WTC11 (cell line): ENCODE measurements at regions not wholly inside any gene's neighbourhood (a gene's known extent, or its start where the extent isn't known, plus 50 kb on each side); places are given as distances from the start of the nearest gene placed in this dataset.

ENCODE experiments used
- ATAC-seq: fragments of 200-7000 bp; cut with Tn5 transposase; 2 replicates; pipeline ENCODE4 v1.10.0; 2021; ENCODE audit warnings: mild to moderate bottlenecking, moderate library complexity
- CTCF ChIA-PET: fragments of 300-600 bp; sonication (Branson Sonifier 250); formaldehyde crosslinking; loops from one replicate; lab custom pipeline; 2021; ENCODE audit warnings: antibody characterized with exemption; lab: Charles Lee
- POLR2A ChIA-PET: fragments of 350-600 bp; sonication (Branson Sonifier 250); formaldehyde crosslinking; loops from one replicate; lab custom pipeline; 2021; ENCODE audit warnings: antibody characterized with exemption; lab: Charles Lee
- DNase-seq: peaks from one replicate; pipeline ENCODE4 v3.0.0; 2021; ENCODE audit warnings: low spot score
- H3K27ac Mint-ChIP-seq: 2 replicates; pipeline ENCODE4 v1.8.0; 2021; ENCODE audit warnings: mixed read lengths
- H3K27me3 Mint-ChIP-seq: 2 replicates; pipeline ENCODE4 v1.8.0; 2021; ENCODE audit warnings: low read depth, mild to moderate bottlenecking, moderate library complexity, mixed read lengths
- H3K36me3 Mint-ChIP-seq: 2 replicates; pipeline ENCODE4 v1.8.0; 2021; ENCODE audit warnings: mixed read lengths
- H3K4me1 Mint-ChIP-seq: 2 replicates; pipeline ENCODE4 v1.8.0; 2022; ENCODE audit warnings: mixed read lengths
- H3K4me3 Mint-ChIP-seq: 2 replicates; pipeline ENCODE4 v1.8.0; 2021; ENCODE audit warnings: mild to moderate bottlenecking, moderate library complexity, mixed read lengths
- H3K9me3 Mint-ChIP-seq: 2 replicates; pipeline ENCODE4 v1.8.0; 2021; ENCODE audit warnings: mixed read lengths
- AFF4 ChIP-seq: sonication (generic); formaldehyde crosslinking; IDR thresholded peaks from 2 replicates; pipeline ENCODE4 v1.8.1; 2023; ENCODE audit warnings: mild to moderate bottlenecking, missing genetic modification reagents, borderline replicate concordance
- E2F5 ChIP-seq: sonication (generic); formaldehyde crosslinking; IDR thresholded peaks from 2 replicates; pipeline ENCODE4 v1.8.1; 2022; ENCODE audit warnings: mild to moderate bottlenecking, moderate library complexity, missing genetic modification reagents
- FOXJ3 ChIP-seq: sonication (generic); formaldehyde crosslinking; IDR thresholded peaks from 2 replicates; pipeline ENCODE4 v1.9.0; 2021; ENCODE audit warnings: missing genetic modification reagents, mild to moderate bottlenecking, borderline replicate concordance
- FOXK1 ChIP-seq: sonication (generic); formaldehyde crosslinking; IDR thresholded peaks from 2 replicates; pipeline ENCODE4 v1.8.0; 2022; ENCODE audit warnings: mild to moderate bottlenecking, moderate library complexity, missing genetic modification reagents
- GTF2I ChIP-seq: fragments of 250-450 bp; sonication (Bioruptor Pico); conservative IDR thresholded peaks from 2 replicates; pipeline ENCODE4 v1.4.0; 2021; ENCODE audit warnings: mild to moderate bottlenecking
- HMGA2 ChIP-seq: fragments of 250-450 bp; sonication (Bioruptor Pico); IDR thresholded peaks from 2 replicates; pipeline ENCODE4 v1.4.0; 2021; ENCODE audit warnings: mild to moderate bottlenecking, moderate library complexity
- IRF2 ChIP-seq: sonication (generic); formaldehyde crosslinking; IDR thresholded peaks from 2 replicates; pipeline ENCODE4 v1.8.0; 2022; ENCODE audit warnings: low read depth, missing genetic modification reagents, borderline replicate concordance
- KAT7 ChIP-seq: sonication (generic); formaldehyde crosslinking; IDR thresholded peaks from 2 replicates; pipeline ENCODE4 v1.8.1; 2023; ENCODE audit warnings: missing genetic modification reagents, mild to moderate bottlenecking, borderline replicate concordance
- NR1H2 ChIP-seq: sonication (generic); formaldehyde crosslinking; IDR thresholded peaks from 2 replicates; pipeline ENCODE4 v1.9.0; 2021; ENCODE audit warnings: mild to moderate bottlenecking, moderate library complexity, missing genetic modification reagents
- RELA ChIP-seq: sonication (generic); formaldehyde crosslinking; IDR thresholded peaks from 2 replicates; pipeline ENCODE4 v1.8.1; 2022; ENCODE audit warnings: missing genetic modification reagents, mild to moderate bottlenecking, borderline replicate concordance
- RORB ChIP-seq: fragments of 250-450 bp; sonication (Bioruptor Pico); IDR thresholded peaks from 2 replicates; pipeline ENCODE4 v1.9.0; 2021; ENCODE audit warnings: mild to moderate bottlenecking
- SMAD3 ChIP-seq: sonication (generic); formaldehyde crosslinking; IDR thresholded peaks from 2 replicates; pipeline ENCODE4 v1.8.0; 2022; ENCODE audit warnings: missing genetic modification reagents, mild to moderate bottlenecking, borderline replicate concordance
- ZNF232 ChIP-seq: sonication (generic); formaldehyde crosslinking; IDR thresholded peaks from 2 replicates; pipeline ENCODE4 v1.8.0; 2022; ENCODE audit warnings: mild to moderate bottlenecking, missing genetic modification reagents
- ZNF317 ChIP-seq: sonication (generic); formaldehyde crosslinking; IDR thresholded peaks from 2 replicates; pipeline ENCODE4 v1.8.1; 2023; ENCODE audit warnings: low read depth, mild to moderate bottlenecking, moderate library complexity, missing genetic modification reagents, borderline replicate concordance
- ZNF416 ChIP-seq: fragments of 250-450 bp; sonication (Bioruptor Pico); IDR thresholded peaks from 2 replicates; pipeline ENCODE4 v1.9.0; 2021; ENCODE audit warnings: mild to moderate bottlenecking, inconsistent platforms
- ZNF671 ChIP-seq: fragments of 250-450 bp; sonication (Bioruptor Pico); IDR thresholded peaks from 2 replicates; pipeline ENCODE4 v1.8.0; 2021; ENCODE audit warnings: mild to moderate bottlenecking
- TF ChIP-seq, protein P1 (sequence below): sonication (generic); formaldehyde crosslinking; IDR thresholded peaks from 2 replicates; pipeline ENCODE4 v1.8.0; 2022; ENCODE audit warnings: mild to moderate bottlenecking, missing genetic modification reagents
- TF ChIP-seq, protein P2 (sequence below): sonication (generic); formaldehyde crosslinking; IDR thresholded peaks from 2 replicates; pipeline ENCODE4 v1.8.1; 2023; ENCODE audit warnings: mild to moderate bottlenecking, missing genetic modification reagents, moderate library complexity
- TF ChIP-seq, protein P3 (sequence below): fragments of 250-450 bp; sonication (Bioruptor Pico); IDR thresholded peaks from 2 replicates; pipeline ENCODE4 v1.9.0; 2021; ENCODE audit warnings: mild to moderate bottlenecking

DNA sequence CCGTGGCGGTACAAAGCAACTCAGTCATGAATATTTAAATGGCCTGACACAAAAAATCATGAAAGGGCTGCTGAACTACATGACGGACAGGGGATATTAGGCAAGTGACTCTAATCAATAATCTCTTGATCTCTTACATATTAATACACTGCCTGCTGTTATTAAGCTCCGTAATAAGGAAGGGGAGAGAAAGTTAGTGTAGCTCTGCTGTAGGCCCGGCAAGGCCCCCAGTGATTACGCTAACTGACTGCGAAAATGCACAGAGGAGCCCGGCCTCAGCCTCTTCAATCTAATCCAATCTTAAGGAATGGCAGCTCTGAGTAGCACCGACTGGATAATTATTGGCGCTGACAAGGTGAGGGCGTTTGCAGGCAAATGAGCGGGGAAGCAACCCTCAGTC lies 583.5 kb upstream of the MKI67 start:
- POLR2A ChIA-PET, result no interaction called here
- peaks cover 8% of the 10 kb centered on the region for H3K4me1 Mint-ChIP-seq
- no peaks in the 10 kb centered on the region for H3K36me3 Mint-ChIP-seq
- no peak overlapping the region for H3K4me3 Mint-ChIP-seq
- CTCF ChIA-PET, result no interaction called here
- ATAC-seq (no peak), DNase-seq (no peak)
- H3K27ac Mint-ChIP-seq, result no peak overlapping the region
- no peaks in the 10 kb centered on the region for H3K27me3 Mint-ChIP-seq
- TF ChIP-seq FOXJ3 (CRISPR knock-in tag) (no peak), RELA (no peak), FOXK1 (CRISPR knock-in tag) (no peak), RORB (no peak), ZNF232 (CRISPR knock-in tag) (no peak), GTF2I (no peak), ZNF671 (CRISPR knock-in tag) (no peak), SMAD3 (CRISPR knock-in tag) (no peak)
- peaks cover 23% of the 10 kb centered on the region for H3K9me3 Mint-ChIP-seq

GRCh38 chr10:128710098-128710797 lies 584.0 kb upstream of the MKI67 start:
- peaks cover 18% of the 10 kb centered on the region for H3K9me3 Mint-ChIP-seq
- H3K27ac Mint-ChIP-seq, result no peak overlapping the region
- no peaks in the 10 kb centered on the region for H3K27me3 Mint-ChIP-seq
- DNase-seq (peak; percentile 26), ATAC-seq (peak; percentile 80)
- POLR2A ChIA-PET, result no interaction called here
- H3K4me1 Mint-ChIP-seq, result peaks cover 13% of the 10 kb centered on the region
- H3K4me3 Mint-ChIP-seq, result no peak overlapping the region
- CTCF ChIA-PET, result no interaction called here
- H3K36me3 Mint-ChIP-seq, result no peaks in the 10 kb centered on the region
- TF ChIP-seq, protein P1, sequence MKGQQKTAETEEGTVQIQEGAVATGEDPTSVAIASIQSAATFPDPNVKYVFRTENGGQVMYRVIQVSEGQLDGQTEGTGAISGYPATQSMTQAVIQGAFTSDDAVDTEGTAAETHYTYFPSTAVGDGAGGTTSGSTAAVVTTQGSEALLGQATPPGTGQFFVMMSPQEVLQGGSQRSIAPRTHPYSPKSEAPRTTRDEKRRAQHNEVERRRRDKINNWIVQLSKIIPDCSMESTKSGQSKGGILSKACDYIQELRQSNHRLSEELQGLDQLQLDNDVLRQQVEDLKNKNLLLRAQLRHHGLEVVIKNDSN, result no peak
- TF ChIP-seq, protein P2, sequence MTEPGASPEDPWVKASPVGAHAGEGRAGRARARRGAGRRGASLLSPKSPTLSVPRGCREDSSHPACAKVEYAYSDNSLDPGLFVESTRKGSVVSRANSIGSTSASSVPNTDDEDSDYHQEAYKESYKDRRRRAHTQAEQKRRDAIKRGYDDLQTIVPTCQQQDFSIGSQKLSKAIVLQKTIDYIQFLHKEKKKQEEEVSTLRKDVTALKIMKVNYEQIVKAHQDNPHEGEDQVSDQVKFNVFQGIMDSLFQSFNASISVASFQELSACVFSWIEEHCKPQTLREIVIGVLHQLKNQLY (CRISPR knock-in tag), result no peak
- no peak for TF ChIP-seq NR1H2 (CRISPR knock-in tag)
- TF ChIP-seq, protein P3, sequence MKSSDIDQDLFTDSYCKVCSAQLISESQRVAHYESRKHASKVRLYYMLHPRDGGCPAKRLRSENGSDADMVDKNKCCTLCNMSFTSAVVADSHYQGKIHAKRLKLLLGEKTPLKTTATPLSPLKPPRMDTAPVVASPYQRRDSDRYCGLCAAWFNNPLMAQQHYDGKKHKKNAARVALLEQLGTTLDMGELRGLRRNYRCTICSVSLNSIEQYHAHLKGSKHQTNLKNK, result no peak
- TF ChIP-seq ZNF317 (CRISPR knock-in tag), result no peak
- no peak for TF ChIP-seq FOXJ3 (CRISPR knock-in tag)
- TF ChIP-seq E2F5, result no peak
- TF ChIP-seq IRF2, result no peak
- no peak for TF ChIP-seq ZNF416 (CRISPR knock-in tag)
- TF ChIP-seq GTF2I, result no peak

DNA sequence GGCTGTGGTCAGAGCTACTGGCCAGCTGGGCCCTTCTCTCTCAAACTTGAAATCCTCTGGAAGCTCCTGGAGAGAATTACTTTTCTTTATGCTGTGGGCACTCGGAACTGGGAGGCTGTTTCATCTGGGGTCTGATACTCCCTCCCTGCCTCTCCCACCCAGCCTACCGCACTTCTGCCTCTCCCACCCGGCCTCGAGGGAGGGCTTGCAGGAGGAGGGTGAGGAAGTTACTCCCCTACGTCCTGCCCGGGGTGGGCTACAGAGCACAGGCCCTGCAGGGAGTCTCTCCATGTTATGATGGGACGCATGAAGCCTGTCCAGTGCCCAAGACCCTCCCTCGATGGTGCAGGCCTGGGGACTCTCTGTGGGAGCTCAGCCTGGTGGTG lies 584.6 kb upstream of the MKI67 start:
- H3K9me3 Mint-ChIP-seq, result peaks cover 13% of the 10 kb centered on the region; the same call in 1 of the 2 replicates
- ChIA-PET POLR2A (no interaction called here), CTCF (no interaction called here)
- no peaks in the 10 kb centered on the region for H3K36me3 Mint-ChIP-seq
- no peak for ATAC-seq
- no peak overlapping the region for H3K4me3 Mint-ChIP-seq
- H3K27me3 Mint-ChIP-seq, result no peaks in the 10 kb centered on the region
- H3K27ac Mint-ChIP-seq, result no peak overlapping the region
- no peak for TF ChIP-seq HMGA2 (CRISPR knock-in tag)
- TF ChIP-seq AFF4 (CRISPR knock-in tag), result no peak
- TF ChIP-seq, protein P2 (CRISPR knock-in tag), result no peak
- TF ChIP-seq KAT7 (CRISPR knock-in tag), result no peak
- DNase-seq, result no peak
- peaks cover 17% of the 10 kb centered on the region for H3K4me1 Mint-ChIP-seq
